ENCODE measurements at regions not wholly inside any gene's neighbourhood (a gene's known extent, or its start where the extent isn't known, plus 50 kb on each side); places are given as distances from the start of the nearest gene placed in this dataset.
"Not testable (repeated sequence)": the region's sequence is repeated elsewhere in the genome, so short reads cannot be mapped to it uniquely, and the experiment has no call there.

DNA sequence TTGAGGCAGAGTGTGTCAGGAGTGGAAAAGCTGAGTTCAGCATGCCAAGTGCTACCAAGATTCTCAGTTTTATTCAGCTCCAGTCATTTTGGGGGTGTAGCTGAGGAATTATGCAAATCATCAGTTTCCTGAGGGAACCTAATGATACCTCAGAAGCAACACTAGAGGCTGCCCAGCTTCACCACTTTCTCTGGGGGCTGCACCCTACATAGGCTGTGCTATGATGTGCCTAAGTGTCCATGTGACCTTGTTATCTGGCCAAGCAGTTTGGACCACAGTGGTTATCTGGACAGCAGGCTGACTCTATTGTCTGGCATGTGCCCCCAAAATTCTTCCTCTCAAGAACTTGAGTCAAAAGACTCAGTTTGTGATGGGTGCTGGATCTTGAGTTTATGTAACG lies 374.6 kb upstream of the SYNCRIP start:
- Histone ChIP-seq H3K4me3 (ENCODE audit: low read length) (no peak overlapping the region), H3K9me3 (ENCODE audit: control insufficient read depth in 2 of 3, low read length in 3 of 3) (no peaks in the 10 kb centered on the region), H3K4me1 (ENCODE audit: control insufficient read depth in 2 of 2, insufficient read depth in 2 of 2, low read length in 2 of 2) (no peaks in the 10 kb centered on the region), H3K36me3 (ENCODE audit: control insufficient read depth in 2 of 3, insufficient read depth in 3 of 3, low read length in 3 of 3) (no peaks in the 10 kb centered on the region), H3K27ac (ENCODE audit: low read depth, low read length) (no peak overlapping the region), H3K27me3 (ENCODE audit: control insufficient read depth in 2 of 2, insufficient read depth in 2 of 2, low read length in 2 of 2) (no peaks in the 10 kb centered on the region)
- no peaks in the 10 kb centered on the region for H3K4me1 Mint-ChIP-seq
- ChIA-PET POLR2A (no interaction called here), CTCF (no interaction called here)
- H3K36me3 Mint-ChIP-seq, result no peaks in the 10 kb centered on the region
- intact Hi-C loops (cut with micrococcal nuclease), result no loop called here
- no peak overlapping the region for H3K4me3 Mint-ChIP-seq
- H3K27ac Mint-ChIP-seq, result no peak overlapping the region
- peaks cover 0 to 8% (median 0%) of the 10 kb centered on the region in 11 donors for H3K9me3 Mint-ChIP-seq
- ATAC-seq (no peak), DNase-seq (no peak)
- H3K27me3 Mint-ChIP-seq, result no peaks in the 10 kb centered on the region

DNA sequence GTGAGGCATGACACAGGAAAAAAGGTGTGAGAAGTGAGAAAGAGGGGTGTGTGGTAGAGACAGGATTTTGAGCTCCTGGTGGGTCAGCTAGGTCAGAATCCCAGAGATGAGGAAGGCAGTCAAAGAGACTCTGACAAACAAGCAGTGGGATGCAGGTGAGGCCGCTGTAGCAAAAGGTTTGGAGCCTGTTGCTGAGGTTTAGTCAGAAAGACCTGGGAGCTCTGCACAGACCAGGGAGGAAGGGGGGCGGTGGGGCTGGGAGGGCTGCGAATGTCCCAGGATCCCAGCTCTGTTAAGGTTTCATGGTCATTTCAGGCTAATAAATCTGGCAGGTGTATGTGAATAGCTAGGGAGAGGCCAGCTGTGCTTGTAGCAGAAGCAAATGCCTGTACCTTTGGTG lies 373.9 kb upstream of the SYNCRIP start:
- no peak for ATAC-seq
- Histone ChIP-seq H3K9me3 (ENCODE audit: control insufficient read depth in 2 of 3, low read length in 3 of 3) (no peaks in the 10 kb centered on the region), H3K27ac (ENCODE audit: low read depth, low read length) (no peak overlapping the region), H3K4me1 (ENCODE audit: control insufficient read depth in 2 of 2, insufficient read depth in 2 of 2, low read length in 2 of 2) (no peaks in the 10 kb centered on the region), H3K4me3 (ENCODE audit: low read length) (no peak overlapping the region), H3K27me3 (ENCODE audit: control insufficient read depth in 2 of 2, insufficient read depth in 2 of 2, low read length in 2 of 2) (no peaks in the 10 kb centered on the region), H3K36me3 (ENCODE audit: control insufficient read depth in 2 of 3, insufficient read depth in 3 of 3, low read length in 3 of 3) (no peaks in the 10 kb centered on the region)
- POLR2A ChIA-PET, result no interaction called here
- DNase-seq, result no peak
- no peaks in the 10 kb centered on the region for H3K4me1 Mint-ChIP-seq
- no peak overlapping the region for H3K4me3 Mint-ChIP-seq
- CTCF ChIA-PET, result no interaction called here
- H3K9me3 Mint-ChIP-seq, result peaks cover 0 to 8% (median 0%) of the 10 kb centered on the region in 11 donors
- H3K27ac Mint-ChIP-seq, result no peak overlapping the region
- H3K27me3 Mint-ChIP-seq, result no peaks in the 10 kb centered on the region
- intact Hi-C loops (cut with micrococcal nuclease), result no loop called here
- H3K36me3 Mint-ChIP-seq, result no peaks in the 10 kb centered on the region

DNA sequence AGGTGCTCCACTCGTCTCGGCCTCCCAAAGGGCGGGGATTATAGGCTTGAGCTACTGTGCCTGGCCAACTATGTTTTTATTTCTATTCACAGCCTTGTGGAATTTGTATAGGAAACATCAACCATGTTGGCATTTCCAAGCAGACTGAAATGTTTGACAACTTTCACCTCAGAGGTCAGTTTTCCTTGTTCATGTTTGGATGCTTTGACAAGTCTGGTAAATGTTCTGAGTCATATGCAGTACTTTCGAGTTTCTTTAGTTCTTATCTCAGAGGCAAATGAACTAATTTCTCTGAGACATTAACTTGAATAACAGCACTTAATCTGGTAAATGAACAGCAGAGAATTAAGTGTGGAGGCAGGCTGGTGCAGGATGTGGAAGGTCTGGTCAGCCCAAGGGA lies 373.4 kb upstream of the SYNCRIP start:
- Histone ChIP-seq H3K27ac (ENCODE audit: low read depth, low read length) (no peak overlapping the region), H3K4me3 (ENCODE audit: low read length) (no peak overlapping the region), H3K4me1 (ENCODE audit: control insufficient read depth in 2 of 2, insufficient read depth in 2 of 2, low read length in 2 of 2) (no peaks in the 10 kb centered on the region), H3K9me3 (ENCODE audit: control insufficient read depth in 2 of 3, low read length in 3 of 3) (no peaks in the 10 kb centered on the region), H3K27me3 (ENCODE audit: control insufficient read depth in 2 of 2, insufficient read depth in 2 of 2, low read length in 2 of 2) (no peaks in the 10 kb centered on the region), H3K36me3 (ENCODE audit: control insufficient read depth in 2 of 3, insufficient read depth in 3 of 3, low read length in 3 of 3) (no peaks in the 10 kb centered on the region)
- Mint-ChIP-seq H3K4me3 (no peak overlapping the region), H3K4me1 (no peaks in the 10 kb centered on the region), H3K9me3 (peaks cover 0 to 8% (median 0%) of the 10 kb centered on the region in 11 donors), H3K27ac (no peak overlapping the region), H3K36me3 (no peaks in the 10 kb centered on the region), H3K27me3 (no peaks in the 10 kb centered on the region)
- POLR2A ChIA-PET, result no interaction called here
- ATAC-seq (no peak), DNase-seq (no peak)
- CTCF ChIA-PET, result no interaction called here
- intact Hi-C loops (cut with micrococcal nuclease), result no loop called here

DNA sequence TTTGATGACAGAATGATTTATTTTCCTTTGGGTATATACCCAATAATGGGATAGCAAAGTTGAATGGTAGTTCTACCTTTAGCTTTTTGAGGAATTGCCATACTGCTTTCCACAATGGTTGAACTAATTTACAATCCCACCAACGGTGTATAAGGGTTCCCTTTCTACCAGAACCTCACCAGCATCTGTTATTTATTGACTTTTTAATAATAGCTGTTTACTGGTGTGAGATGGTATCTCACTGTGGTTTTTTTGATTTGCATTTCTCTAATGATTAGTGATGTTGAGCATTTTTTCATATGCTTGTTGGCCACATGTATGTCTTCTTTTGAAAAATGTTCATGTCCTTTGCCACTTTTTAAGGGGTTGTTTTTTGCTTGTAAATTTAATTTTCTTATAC lies 370.3 kb upstream of the SYNCRIP start:
- H3K36me3 ChIP-seq (ENCODE audit: control insufficient read depth in 2 of 3, insufficient read depth in 3 of 3, low read length in 3 of 3); CTCF ChIA-PET; POLR2A ChIA-PET; H3K4me3 ChIP-seq (ENCODE audit: low read length); H3K27ac Mint-ChIP-seq; intact Hi-C loops (cut with micrococcal nuclease); H3K27me3 Mint-ChIP-seq; H3K4me1 Mint-ChIP-seq; H3K9me3 Mint-ChIP-seq; H3K4me3 Mint-ChIP-seq; DNase-seq; H3K9me3 ChIP-seq (ENCODE audit: control insufficient read depth in 2 of 3, low read length in 3 of 3); ATAC-seq; H3K27ac ChIP-seq (ENCODE audit: low read depth, low read length); H3K27me3 ChIP-seq (ENCODE audit: control insufficient read depth in 2 of 2, insufficient read depth in 2 of 2, low read length in 2 of 2); H3K36me3 Mint-ChIP-seq; H3K4me1 ChIP-seq (ENCODE audit: control insufficient read depth in 2 of 2, insufficient read depth in 2 of 2, low read length in 2 of 2): not testable (repeated sequence)

DNA sequence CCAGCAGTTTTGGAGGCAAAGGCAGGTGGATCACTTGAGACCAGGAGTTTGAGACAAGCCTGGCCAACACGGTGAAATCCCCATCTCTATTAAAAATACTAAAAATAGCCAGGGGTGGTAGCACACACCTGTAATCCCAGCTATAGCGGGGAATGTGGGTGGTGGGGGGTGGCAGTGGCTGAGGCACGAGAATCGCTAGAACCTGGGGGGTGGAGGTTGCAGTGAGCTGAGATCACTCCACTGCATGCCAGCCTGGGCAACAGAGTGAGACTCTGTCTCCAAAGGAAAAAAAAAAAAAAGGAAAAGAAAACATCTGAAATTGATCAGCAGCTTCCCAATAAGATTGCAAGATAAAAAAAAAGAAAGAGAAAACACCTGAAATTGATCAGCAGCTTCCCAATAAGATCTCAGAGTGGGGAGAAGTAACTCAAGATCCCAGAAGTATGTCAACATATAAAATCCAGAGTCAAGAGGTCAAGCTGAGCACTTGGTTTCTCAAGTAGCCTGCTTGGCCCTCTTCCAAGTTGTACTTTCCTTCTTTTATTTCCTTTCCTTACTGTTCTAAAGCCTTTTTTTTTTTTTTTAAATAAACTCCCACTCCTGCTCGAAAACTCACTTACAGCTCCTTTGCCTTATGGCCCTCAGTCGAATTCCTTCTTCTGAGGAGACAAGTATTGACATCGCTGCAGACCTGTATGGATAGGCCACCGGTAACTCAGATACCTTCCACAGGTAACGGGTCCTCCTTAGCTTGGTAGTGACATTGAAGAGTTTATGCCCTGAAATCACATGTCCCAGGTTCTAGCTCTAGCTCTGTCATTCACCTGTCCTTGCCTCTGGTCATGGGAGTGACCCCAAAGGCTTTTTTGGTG lies 368.5 kb upstream of the SYNCRIP start:
- Histone ChIP-seq H3K4me3 (ENCODE audit: low read length) (no peak overlapping the region), H3K27me3 (ENCODE audit: control insufficient read depth in 2 of 2, insufficient read depth in 2 of 2, low read length in 2 of 2) (no peaks in the 10 kb centered on the region), H3K9me3 (ENCODE audit: control insufficient read depth in 2 of 3, low read length in 3 of 3) (no peaks in the 10 kb centered on the region), H3K4me1 (ENCODE audit: control insufficient read depth in 2 of 2, insufficient read depth in 2 of 2, low read length in 2 of 2) (no peaks in the 10 kb centered on the region), H3K27ac (ENCODE audit: low read depth, low read length) (no peak overlapping the region), H3K36me3 (ENCODE audit: control insufficient read depth in 2 of 3, insufficient read depth in 3 of 3, low read length in 3 of 3) (no peaks in the 10 kb centered on the region)
- POLR2A ChIA-PET, result no interaction called here
- intact Hi-C loops (cut with micrococcal nuclease), result no loop called here
- Mint-ChIP-seq H3K36me3 (no peaks in the 10 kb centered on the region), H3K4me1 (no peaks in the 10 kb centered on the region), H3K27ac (no peak overlapping the region), H3K4me3 (no peak overlapping the region), H3K9me3 (peaks cover 0 to 8% (median 5%) of the 10 kb centered on the region in 11 donors), H3K27me3 (peaks cover 0 to 4% (median 0%) of the 10 kb centered on the region in 5 donors)
- ATAC-seq (no peak), DNase-seq (no peak)
- CTCF ChIA-PET, result no interaction called here

DNA sequence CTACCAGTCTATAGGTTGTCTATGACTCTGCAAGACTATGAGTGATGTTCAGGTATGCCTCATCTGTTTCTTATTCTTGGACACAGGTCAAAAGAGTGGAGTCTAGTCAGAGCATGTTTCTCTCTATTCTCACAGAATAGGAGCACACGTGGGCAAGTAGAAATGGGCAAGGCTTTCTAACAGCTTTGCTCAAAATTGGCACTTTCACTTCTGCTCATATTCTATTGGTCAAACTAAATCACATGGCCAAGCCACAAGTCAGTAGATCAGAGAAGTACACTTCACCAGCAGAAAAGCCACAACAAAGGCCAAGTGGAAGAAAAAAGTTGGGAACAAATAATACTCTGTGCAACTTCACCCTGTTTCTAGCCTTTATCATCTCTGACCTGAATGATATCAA lies 354.5 kb upstream of the SYNCRIP start:
- H3K9me3 Mint-ChIP-seq, result peaks cover 3 to 19% (median 8%) of the 10 kb centered on the region in 11 donors
- Histone ChIP-seq H3K27ac (ENCODE audit: low read depth, low read length) (no peak overlapping the region), H3K9me3 (ENCODE audit: control insufficient read depth in 2 of 3, low read length in 3 of 3) (no peaks in the 10 kb centered on the region), H3K27me3 (ENCODE audit: control insufficient read depth in 2 of 2, insufficient read depth in 2 of 2, low read length in 2 of 2) (no peaks in the 10 kb centered on the region), H3K4me1 (ENCODE audit: control insufficient read depth in 2 of 2, insufficient read depth in 2 of 2, low read length in 2 of 2) (no peaks in the 10 kb centered on the region), H3K4me3 (ENCODE audit: low read length) (no peak overlapping the region), H3K36me3 (ENCODE audit: control insufficient read depth in 2 of 3, insufficient read depth in 3 of 3, low read length in 3 of 3) (no peaks in the 10 kb centered on the region)
- no peak for ATAC-seq
- CTCF ChIA-PET, result no interaction called here
- no peak for DNase-seq
- H3K27me3 Mint-ChIP-seq, result peaks cover 0 to 9% (median 7%) of the 10 kb centered on the region in 5 donors
- H3K4me3 Mint-ChIP-seq, result no peak overlapping the region
- no peak overlapping the region for H3K27ac Mint-ChIP-seq
- POLR2A ChIA-PET, result no interaction called here
- intact Hi-C loops (cut with micrococcal nuclease), result no loop called here
- H3K4me1 Mint-ChIP-seq, result no peaks in the 10 kb centered on the region
- peaks cover 0 to 8% (median 0%) of the 10 kb centered on the region in 5 donors for H3K36me3 Mint-ChIP-seq

DNA sequence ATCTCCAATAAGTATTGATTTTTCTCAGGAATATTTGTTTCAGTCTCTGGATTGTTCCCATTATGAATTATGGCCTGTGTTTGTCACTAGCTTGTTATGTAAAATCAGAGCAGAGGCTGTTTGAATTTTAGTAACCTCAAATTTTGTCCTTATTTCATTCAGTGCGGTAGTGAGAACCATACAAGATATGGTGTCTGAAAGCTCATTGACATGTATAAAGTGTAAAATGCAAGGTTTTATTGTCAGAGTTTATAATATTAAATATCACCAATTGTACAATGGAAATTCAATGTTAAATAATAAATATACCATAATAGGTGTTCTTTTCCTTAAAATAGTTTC lies 353.3 kb upstream of the SYNCRIP start:
- H3K9me3 ChIP-seq (ENCODE audit: control insufficient read depth in 2 of 3, low read length in 3 of 3), result no peaks in the 10 kb centered on the region
- H3K9me3 Mint-ChIP-seq, result peaks cover 3 to 19% (median 11%) of the 10 kb centered on the region in 11 donors
- no peaks in the 10 kb centered on the region for H3K4me1 Mint-ChIP-seq
- no peaks in the 10 kb centered on the region for H3K4me1 ChIP-seq (ENCODE audit: control insufficient read depth in 2 of 2, insufficient read depth in 2 of 2, low read length in 2 of 2)
- H3K27ac ChIP-seq (ENCODE audit: low read depth, low read length), result no peak overlapping the region
- peaks cover 0 to 9% (median 7%) of the 10 kb centered on the region in 5 donors for H3K27me3 Mint-ChIP-seq
- ATAC-seq (no peak), DNase-seq (no peak)
- CTCF ChIA-PET, result no interaction called here
- intact Hi-C loops (cut with micrococcal nuclease), result no loop called here
- no peaks in the 10 kb centered on the region for H3K27me3 ChIP-seq (ENCODE audit: control insufficient read depth in 2 of 2, insufficient read depth in 2 of 2, low read length in 2 of 2)
- H3K4me3 Mint-ChIP-seq, result no peak overlapping the region
- no peak overlapping the region for H3K27ac Mint-ChIP-seq
- H3K36me3 ChIP-seq (ENCODE audit: control insufficient read depth in 2 of 3, insufficient read depth in 3 of 3, low read length in 3 of 3), result no peaks in the 10 kb centered on the region
- POLR2A ChIA-PET, result no interaction called here
- H3K36me3 Mint-ChIP-seq, result peaks cover 0 to 8% (median 0%) of the 10 kb centered on the region in 5 donors
- H3K4me3 ChIP-seq (ENCODE audit: low read length), result no peak overlapping the region
